A204.1 (cell line): ENCODE measurements at regions not wholly inside any gene's neighbourhood (a gene's known extent, or its start where the extent isn't known, plus 50 kb on each side); places are given as distances from the start of the nearest gene placed in this dataset.
A peak's percentile ranks its signal among the peaks of the same experiment; 100 is the strongest.

Experiments
- FAIRE-seq: peaks from 2 replicates; lab custom pipeline; 2012; peaks lifted over from hg19 to GRCh38; lab: Jason Lieb, UNC

DNA sequence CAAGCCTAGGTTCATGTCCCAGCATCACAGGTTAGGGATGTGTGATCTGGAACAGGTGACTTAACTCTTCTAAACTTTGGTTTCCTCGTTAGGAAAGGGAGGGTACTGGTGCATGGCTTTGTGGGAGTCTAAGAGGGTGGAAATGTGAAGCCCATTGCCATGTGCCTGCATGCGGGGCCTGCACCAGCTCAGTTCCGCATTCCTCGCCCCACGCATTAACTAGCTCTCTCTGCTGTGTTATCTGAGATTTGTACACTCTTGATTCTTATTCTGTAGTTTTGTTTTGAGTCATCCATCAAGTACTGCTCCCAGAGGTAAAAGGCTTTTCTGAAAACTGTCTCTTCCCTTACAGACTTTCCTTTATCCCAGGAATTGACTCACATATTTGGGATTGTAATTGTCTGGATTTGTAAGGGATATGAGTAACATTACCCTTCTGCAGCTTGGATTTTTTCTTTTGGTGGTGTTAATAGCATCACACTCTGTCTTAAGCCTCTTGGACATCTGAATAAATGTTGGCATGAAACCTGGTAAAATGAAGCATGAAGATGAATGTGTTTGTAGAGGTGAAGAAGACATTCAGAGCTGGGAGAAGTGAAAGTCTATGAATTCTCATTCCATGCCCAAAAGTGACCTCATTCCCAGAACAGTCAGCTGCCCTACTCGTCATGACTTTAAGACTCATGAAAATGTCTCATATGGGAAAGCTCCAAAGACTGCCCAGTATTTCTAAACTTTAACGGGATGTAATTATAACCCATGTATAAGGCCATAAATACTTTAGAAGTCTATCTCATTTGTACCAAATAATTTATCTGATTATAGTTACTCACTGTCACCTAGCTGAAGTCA is 357.3 kb downstream of the FOXA2 start:
- no peak for FAIRE-seq

DNA sequence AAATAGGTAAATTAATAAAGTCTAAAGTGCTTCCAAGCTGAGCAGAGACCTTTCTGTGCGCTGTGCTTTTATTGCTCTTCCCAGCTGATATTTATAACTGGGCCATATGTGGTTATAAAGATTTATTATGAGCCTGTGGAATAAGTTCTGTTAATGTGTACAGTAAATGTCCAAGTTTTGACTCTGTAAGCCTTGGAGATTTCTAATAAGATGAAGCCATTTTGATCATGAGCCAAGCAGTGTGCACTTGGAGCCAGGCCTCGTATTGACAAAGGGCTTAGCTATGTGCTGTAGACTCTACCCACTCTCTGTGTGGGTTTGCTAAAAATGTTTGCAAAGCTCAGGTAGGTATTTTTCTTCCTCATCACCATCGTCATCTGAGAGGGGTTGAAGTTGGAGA is 361.1 kb downstream of the FOXA2 start:
- FAIRE-seq, result no peak

DNA sequence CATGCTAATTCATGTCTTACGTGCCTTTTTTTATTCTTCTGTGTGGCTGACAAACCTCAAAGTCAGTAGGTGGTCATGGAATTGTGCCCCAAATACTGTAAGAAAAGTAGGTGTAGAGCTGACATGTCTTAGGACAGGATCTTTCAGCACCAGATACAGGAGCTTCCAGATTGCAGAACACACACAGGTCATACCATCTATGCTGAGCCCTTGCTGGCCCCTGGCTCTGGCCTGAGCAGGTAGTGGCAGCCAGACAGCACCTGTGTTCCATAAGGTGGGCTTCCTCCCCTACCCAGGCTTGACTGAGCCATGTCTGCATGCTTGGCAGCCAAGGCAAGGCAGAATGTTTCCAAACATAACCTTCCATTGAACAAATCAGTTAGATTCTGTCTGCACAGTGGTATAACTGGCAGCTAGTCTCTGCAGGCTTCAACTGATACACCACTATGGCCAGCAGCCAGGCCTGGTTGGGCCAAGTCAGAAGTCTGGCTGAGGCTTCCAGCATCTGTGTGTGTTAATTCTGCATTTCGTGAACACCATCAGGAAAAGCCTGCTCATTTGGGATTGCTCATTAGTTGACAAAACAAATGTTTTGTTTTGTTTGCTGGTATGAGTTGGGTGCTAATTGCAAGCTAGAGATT is 366.5 kb downstream of the FOXA2 start:
- no peak for FAIRE-seq

DNA sequence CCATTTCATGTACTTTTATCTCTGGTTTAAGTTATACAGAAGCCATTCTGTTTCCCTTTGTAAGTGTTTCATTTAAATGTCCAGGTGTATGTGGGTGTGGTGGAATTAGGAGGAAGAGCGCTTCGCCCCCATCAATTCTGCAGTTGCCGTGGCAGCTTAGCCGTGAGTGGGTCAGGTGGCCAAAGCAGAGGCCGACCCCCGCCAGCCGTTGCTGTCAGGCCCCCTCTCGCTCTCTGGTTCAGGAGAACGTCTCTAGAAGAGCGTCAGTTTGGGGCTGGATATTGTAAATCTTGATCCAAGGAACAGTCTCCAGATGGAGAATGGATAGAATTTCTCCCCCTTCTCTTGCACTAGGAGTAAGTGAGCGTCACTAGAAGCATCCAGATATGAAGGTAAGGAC is 367.4 kb downstream of the FOXA2 start:
- no peak for FAIRE-seq

DNA sequence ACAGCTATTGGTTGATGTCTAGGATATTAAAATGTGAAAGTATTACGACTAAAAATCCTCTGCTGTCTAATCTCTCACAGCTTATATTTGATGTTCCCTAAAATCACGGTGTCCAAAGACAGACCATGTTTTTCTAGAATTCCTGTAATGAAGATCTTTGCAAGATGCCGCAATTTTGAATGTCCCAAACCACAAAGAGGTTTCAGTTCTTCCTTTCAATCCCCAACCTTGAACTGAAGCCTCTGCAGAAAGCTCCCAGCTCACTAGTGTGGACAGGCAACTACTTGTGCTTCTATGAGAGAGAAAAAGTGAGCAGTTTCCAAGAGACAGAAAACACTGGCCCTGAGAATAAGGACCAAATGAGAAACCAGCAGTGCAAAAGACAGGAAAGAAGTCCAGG is 370.1 kb downstream of the FOXA2 start:
- no peak for FAIRE-seq

DNA sequence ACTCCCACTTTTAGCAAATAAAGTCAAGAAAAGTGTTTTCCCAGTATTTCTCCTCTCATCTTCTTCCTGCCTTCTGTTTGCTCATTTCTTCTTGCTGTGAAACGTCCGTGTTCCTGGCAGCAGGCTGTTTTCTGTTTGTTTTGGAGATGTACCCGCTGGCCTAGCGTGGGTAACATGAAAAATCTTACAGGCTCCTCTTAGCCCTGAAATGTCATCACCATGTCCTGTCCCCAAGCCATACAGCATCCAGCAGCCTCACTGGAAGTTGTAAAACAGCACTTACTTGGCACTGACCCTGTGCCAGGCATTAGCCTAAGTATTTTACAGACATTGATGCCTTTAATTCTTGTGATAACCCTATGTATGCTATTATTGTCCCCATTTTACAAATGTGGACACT is 371.1 kb downstream of the FOXA2 start:
- no peak for FAIRE-seq

DNA sequence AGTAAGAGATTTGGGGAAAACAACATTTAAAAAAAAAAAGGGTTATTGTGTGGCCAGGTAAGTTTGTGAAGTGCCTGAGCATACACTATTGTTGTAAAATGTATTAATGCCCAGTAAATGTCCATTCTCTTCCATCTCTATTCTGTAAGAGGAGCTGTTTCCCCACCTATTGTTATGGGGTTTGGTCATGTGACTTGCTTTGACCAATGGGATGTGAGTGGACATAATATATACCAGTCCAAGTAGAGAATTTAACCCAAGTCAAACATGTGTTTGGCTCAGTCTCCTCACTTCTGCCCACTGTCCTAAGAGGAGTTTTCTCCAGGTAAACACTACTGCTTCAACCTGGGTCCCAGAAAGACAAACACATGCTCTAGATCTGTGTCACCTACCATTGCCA is 377.1 kb downstream of the FOXA2 start:
- no peak for FAIRE-seq

DNA sequence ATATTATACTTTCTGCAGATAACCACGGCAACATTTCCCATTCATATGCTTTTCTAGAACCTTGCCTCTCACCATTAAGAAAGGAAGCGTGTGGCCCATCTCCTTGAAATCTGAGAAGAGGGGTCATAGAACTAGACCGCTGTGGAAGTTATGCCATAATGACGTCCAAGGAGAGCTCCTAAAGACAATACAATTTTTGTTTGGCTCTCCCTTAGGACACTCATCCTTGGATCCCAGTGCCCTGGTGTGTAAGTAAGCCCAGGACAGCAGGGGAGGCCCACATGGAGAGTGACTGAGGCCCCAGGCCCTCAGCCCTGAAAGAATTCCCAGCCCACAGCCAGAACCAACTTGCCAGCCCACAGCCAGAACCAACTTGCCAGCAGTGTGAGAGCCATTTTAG is 379.6 kb downstream of the FOXA2 start:
- no peak for FAIRE-seq

DNA sequence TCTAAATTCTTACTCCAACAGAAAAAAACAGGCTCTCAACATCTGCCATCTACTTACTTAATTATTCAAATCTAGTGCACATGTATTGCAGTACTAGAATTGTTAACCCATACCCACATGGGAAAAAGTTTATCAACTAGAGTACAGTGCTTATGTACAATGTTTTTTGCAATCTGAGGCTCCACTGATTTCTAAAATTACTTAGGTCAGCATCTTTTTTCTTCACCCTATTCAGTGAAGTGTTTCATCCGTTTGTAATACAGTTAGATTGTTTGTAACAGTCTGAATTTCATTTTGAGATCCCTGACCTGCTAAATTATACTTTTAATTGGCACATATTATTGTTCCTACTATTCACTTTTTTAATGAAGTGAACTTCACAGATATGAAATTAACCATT is 402.2 kb downstream of the FOXA2 start:
- no peak for FAIRE-seq

DNA sequence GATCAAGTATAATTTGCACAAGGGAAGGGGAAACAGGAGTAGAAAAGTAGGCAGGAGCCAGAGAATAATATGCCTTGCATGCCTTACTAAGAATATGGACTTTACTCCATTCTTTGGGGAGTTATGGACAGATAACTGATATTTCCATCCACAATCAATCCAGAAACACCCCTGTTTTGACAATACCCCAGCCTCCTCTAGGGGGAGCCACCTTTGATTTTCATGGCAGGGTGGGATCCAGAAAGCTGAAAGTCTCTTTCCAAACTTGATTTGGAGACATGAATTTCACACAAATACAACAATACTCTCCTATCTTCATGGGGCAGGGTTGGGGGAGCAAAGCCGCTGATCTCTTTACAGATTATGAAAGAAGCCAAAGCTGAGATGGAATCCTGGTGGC is 404.1 kb downstream of the FOXA2 start:
- no peak for FAIRE-seq

DNA sequence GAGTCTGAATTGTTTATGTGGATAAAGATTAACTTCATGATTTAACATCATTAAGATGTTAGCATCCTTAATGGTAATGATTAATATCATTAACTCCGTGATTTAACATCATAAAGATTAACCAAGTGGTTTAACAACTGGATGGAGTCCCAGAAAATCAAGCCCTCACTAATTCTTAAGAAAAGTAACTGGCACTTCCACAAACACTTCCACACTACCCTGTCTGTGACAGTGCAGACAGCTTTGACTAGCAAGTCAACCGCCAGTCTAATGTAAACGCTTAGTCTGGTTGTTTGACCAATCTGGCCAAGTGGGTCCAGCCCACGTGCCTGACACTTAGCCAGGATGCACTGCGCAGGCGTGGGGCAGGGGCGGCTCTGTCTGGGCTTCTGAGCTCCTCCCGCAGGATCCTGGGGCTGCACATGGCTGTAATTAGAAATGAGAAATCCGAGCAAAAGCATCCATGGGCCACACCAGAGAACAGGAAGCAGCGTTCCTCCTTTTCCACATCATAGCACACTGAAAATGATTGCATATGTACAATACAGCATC is 424.2 kb downstream of the FOXA2 start:
- FAIRE-seq, result no peak

DNA sequence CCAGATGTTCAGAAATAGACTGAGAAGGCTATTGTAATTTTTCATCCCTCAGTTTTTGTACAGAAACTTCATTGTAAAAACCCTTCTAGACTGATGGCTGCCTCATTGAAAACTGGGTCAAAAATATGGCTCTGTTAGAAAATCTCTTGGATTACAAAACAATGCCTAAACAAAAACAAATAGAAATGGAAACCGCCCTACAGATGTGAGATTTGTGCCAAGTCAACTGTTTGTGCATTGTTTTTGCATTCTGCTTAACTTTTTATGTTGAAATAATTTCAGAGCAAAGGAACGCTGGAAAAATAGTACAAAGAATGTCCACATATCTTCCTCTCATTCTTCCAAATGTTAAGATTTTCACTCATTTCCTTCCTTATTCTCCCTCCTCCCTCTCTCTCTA is 425.1 kb downstream of the FOXA2 start:
- FAIRE-seq, result no peak

DNA sequence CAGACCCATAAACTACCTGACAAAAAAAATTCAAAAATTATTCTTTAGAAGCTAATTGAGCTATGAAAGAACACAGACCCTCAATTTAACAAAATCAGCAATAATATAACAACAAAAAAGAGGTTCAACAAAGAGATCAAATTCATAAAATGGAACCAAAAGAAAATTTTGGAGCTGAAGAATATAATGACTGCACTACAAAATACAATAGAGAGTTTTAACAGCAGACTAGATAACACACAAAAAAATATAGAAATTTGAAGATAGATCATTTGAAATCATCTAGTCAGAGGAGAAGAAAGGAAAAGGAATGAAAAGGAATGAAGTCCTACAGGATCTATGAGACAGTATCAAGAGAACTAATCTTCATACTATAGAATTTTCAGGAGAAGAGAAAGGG is 422.1 kb downstream of the PAX1 start:
- FAIRE-seq, result no peak

DNA sequence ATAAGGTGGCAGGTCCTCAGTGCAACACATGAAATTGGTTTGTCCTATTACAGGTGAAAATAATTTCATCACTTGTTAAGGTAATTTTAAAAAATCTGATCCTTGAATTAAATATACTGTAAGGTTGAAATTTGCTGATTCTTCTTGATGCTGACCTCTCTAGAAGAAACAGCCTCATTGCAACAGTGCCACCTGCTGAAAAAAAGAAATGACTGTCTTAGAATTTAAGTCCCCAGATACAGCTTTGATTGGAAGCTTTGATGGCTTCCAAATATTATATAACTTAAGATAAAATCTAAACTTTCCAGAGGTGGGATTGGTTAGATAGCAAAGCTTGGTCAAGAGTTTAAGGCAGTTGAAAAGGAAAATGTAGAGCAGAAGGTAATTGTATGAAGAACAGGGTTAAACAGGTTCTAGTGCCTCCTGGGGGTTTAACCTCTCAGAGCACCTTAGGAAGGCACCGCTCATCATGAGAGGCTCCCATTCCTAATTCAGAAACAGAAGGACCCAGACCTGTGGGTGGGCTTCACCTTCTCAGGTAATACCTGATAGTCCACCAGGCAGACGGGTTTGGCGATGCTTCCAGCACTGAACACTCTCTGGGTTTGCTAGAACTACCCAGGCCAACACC is 401.0 kb downstream of the PAX1 start:
- FAIRE-seq, result peak; percentile 84

DNA sequence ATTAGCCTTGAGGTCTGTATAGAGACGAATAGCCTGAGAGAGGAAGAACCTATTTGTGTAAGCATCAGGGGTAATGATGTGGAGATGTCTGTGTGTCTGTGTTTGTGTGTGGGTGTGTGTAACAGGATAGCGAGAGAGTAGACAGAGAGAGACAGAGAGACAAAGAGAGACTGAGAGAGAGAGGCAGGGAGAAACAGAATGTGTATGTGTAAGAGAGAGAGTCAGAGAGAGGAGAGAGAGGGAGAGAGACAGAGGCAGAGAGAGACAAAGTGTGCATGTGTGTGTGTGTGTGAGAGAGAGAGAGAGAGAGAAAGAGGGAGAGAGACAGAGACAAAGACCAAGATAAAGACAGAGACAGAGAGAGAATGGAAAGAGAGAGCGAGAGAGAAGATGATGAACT is 396.1 kb downstream of the PAX1 start:
- no peak for FAIRE-seq

DNA sequence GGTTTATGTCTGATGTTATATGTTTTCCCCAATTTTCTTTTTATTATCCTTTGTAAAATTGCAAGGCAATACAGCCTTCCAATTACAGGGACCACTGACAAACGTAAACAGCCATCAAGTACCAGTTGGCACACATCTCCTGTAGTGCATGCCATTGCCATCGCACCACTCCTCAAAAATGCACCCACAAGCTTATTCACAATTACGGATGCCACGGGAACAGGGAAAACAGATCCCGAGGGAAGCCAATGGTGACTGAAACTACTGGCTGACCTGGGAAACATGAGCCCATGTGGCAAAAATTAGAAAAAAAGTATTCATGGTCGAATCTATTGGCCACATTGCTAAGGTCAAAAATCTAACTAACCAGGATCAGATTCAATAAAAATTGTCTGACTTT is 395.2 kb downstream of the PAX1 start:
- FAIRE-seq, result no peak

DNA sequence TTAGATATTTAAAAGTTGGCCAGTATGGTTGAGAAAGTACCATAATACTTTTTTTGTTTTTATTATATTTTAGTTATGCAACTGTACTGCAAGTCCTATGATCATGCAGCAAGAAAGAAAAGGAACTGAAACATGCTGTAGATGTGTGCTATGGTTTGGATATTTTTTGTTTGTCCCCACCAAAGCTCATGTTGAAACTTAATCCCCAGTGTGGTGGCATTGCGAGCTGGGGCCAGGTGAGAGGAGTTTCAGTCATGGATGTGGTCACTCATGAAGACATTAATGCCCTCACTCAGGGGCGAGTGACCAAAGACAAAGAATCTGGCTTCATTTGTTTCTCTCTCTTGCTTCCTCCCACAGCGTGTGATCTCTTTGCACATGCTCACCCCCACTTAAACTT is 393.9 kb downstream of the PAX1 start:
- FAIRE-seq, result no peak

DNA sequence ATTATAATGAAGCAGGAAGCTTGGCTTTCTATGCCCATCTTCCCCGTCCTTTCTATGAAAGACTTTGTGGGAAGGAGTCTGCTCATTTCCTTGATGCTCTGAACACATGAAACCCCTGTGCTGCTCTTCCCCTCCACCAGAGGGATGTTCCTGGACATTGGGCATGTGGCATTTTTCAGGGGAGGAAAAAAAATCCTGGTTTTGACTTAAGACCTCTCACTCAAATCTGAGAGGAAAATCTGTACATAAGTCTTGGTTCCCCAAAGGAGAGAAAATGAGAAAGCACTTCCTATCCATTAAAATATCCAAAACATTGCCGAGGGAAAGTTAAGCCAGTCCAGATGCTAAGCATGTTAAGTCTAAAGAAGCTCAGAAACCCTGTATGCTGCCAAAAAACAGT is 393.0 kb downstream of the PAX1 start:
- no peak for FAIRE-seq

DNA sequence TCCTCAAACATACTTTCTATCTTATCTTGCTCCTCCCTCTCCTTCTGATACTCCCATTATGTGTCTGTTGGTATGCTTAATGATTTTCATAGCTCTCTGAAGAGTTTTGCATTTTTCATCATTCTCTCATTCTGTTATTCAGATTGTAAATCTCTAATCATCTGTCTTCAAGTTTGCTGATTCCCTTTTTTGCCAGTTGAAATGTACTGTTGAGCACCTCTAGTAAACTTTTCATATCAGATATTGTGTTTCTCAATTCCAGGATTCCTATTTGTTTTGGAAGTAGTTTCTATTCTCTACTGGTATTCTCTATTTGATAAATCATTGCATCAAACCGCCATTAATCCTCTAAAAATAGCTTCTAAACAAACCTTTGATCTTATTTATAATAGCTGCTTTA is 387.7 kb downstream of the PAX1 start:
- FAIRE-seq, result no peak

DNA sequence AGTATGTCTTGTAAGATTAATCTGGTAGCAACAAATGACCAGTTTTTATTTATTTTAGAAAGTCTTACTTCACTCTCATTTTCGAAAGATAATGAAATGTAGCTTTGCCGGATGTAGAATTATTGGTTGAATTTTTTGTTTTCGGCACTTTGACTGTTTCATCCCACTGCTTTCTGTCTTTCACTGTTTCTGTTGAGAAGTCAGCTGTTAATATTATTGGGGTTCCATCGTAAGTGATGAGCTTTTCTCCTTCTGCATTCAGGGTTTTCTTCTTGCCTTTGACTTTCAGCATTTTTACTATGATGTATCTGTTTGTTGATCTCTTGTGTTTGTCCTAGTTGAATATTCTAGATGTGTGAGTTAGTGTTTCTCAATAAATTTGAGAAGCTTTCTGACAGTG is 383.4 kb downstream of the PAX1 start:
- no peak for FAIRE-seq

DNA sequence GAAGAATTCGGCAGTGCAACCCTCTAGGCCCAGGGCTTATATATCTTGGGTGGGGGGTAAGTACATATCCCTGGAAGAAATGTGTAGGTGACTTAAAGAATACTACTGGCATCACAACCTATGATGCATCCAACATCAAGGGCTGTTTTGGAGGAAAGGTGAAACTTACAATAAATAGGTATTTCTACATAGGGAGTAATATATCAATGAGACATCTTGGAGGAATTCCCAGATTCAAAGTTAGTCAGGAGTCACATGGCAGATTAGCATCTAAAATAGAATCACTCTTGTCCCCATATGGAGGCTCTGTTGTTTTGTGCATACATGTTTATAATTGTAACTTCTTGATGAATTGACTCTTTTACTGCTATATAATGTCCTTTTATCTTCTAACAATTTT is 375.5 kb downstream of the PAX1 start:
- FAIRE-seq, result no peak

DNA sequence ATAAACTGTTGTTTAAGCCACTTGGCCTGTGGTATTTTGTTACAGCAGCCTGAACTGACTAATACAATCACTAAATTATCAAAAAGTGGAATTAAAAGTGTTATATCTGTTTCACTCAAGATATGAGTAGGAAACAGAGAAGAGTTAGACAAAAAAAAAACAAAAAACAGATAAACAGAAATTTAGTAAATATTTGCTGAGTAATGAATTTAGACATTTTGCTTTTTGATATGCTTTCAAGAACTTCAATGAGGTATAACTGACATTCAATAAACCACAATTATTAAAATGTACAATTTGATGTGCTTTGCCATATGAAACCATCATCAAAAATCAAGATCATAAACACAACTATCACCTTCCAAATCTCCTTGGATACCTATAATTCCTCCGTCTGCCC is 369.2 kb downstream of the PAX1 start:
- FAIRE-seq, result no peak

DNA sequence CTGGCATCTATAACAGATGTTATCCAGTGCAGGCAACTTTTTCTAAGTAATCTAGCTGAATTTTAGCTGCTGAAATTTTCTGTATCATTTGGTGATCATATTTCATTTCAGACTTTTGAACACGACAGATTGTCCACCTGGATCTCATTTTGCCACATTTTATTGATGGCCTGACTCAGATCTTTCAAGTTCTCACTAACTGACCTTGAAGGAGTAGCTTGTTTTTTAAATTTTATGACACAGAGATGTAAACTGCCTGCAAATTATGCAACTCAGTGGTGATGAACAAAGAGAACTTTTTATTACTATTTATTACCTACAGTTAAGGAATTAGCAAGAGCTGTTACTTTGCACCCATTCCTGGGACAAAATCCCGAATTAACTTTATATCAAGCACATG is 366.4 kb downstream of the PAX1 start:
- no peak for FAIRE-seq
